Urothelium cell line (cell line): ENCODE measurements at regions not wholly inside any gene's neighbourhood (a gene's known extent, or its start where the extent isn't known, plus 50 kb on each side); places are given as distances from the start of the nearest gene placed in this dataset.
"Not testable (repeated sequence)": the region's sequence is repeated elsewhere in the genome, so short reads cannot be mapped to it uniquely, and the experiment has no call there.

Source experiments
- DNase-seq: peaks from one replicate; pipeline ENCODE4 v3.0.0; 2011; ENCODE audit warnings: low spot score, mixed read lengths
- FAIRE-seq: peaks from 2 replicates; lab custom pipeline; 2011; peaks lifted over from hg19 to GRCh38; lab: Jason Lieb, UNC

DNA sequence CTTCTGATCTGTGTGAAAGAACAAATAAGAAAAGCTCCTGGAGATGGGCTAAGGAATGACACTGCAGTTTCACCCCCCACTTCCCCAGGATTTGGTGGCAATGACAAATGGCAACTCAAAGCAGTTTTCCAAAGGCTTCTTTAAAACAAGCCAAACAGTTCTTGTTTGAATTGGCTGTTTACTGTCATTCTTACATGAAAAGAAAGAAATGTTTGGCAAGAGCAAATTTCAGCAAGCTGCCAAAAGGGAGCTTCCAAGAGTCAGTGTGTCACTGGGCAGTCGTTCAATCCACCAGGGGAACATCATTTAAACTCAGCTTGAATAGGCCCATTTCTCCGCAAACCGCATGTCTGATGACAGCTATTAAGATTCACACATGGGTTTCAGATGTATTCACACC is 119.0 kb upstream of the RHOBTB1 start:
- no peak for FAIRE-seq
- DNase-seq, result no peak

DNA sequence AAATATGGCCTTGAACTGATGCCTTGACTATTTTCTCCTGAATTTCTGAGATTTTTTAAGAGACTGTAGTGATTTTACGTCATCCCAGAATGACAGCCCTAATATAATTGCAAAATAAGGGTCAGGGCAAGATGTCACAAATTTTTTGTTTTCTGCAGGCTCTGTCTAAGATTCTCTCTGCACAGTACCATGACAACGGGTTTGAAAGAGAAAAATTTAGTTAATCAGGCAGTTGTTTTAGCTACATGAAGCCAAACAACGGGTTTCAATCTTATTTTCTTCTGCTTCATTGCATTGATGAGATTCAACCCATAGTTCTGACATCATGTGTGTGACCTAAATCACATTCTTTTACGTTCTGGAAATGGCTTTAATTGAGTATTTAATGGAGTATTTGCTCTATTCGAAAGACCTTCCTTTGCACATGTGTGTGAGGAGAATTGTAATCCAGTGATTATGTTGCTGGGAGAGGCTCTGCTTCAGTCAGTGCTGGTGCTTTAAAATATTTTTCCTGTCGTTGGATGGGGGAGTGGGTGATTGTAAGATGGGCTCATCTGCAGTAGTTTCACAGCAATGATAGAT is 118.0 kb upstream of the RHOBTB1 start:
- FAIRE-seq, result no peak
- DNase-seq, result no peak

DNA sequence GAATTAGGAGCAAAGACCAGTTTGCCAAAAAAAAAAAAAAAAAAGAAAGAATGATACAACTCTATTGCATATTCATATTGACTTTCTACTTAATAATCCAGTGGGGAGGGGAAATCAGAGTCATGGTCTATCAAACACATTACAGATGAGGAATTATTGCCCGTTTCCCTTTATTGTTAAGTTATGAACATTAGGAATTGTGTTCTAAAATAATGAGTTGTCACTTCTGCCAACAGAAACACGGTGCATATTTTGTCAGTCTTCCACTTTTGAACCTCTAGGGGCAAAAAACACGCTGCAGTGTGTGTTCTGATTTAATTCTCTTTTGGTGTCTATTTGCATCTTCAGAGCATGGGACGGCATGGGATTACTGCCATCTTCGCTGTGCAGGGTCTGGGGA is 115.7 kb upstream of the RHOBTB1 start:
- FAIRE-seq (no peak), DNase-seq (no peak)

DNA sequence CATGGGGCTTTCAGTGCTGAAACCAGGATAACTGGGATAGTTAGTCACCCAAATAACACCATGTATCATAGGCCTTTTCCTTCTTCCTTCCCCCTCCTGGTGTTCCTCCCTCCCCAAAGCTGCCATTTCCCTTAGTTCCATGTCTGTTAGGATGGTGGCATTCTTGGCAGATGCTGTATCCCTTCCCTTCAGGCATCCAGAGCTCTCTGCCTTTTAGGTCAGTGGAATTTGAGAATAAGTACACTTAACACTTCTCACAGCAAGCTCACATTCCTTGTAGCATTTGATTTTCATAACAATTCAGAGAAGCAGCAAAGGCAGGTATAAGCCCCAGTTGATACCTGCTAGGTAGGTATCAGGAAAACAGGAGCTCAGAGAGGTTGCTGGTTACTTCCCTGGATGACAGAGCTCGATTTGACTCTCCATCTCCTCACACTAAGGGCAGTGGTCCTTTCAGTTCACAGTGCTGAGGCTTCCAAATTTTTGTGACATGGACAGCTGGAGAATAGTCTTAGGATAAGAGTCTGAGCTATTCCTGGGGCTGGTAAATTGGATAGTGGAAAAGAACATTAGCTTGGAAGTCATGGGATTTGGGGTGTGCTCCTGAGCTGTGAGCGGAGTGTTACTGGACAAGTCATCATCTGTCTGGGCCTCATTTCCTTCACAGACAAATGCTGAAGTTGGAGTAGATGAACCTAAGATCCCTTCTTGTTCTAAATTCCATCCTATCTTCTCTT is 108.7 kb upstream of the RHOBTB1 start:
- DNase-seq, result no peak
- peak; percentile 63 for FAIRE-seq

DNA sequence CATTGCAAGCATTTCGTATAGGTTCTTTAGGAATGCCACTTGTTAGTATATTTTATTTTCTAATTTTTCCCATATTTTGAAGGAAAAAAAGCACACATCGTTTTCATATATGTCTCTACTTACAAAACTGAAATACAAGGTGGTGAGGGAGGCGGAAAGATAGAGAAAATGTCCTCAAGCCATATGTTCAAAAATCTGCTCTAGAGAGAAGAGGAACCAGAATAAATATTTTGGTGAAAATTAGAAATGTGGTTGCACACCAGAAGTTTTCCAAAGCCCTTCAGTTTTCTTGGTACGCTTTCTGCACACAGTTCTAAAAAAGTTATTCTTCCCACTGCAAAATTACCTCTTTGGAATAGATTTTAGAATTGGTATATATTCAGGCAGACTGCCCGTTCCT is 107.4 kb upstream of the RHOBTB1 start:
- DNase-seq (no peak), FAIRE-seq (no peak)

DNA sequence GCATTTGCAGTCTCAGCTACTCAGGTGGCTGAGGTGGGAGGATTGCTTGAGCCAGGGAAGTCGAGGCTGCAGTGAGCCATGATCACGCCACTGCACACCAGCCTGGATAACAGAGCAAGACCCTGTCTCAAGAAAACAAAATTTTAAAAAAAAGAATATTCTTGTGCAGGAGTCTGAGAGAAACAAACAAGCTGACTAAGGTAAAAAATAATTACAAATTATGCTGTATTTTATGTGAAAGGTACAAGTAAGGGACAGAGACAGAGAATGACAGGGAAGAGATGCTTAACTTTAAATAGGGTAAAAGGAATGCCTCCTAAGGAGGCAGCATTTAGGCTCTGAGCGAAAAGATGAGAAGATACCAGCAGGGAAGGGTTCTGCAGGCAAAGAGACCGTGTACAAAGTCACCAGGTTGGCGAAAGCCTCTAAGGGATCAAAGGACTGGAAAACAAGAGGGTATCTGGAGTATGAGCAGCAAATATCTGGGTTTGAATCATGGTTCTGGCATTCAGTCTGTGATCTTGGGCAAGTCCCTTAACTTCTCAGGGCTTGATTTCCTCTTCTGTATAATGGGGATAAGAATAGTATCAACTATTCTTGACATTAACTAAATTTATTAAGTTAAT is 106.2 kb upstream of the RHOBTB1 start:
- DNase-seq (no peak), FAIRE-seq (no peak)

DNA sequence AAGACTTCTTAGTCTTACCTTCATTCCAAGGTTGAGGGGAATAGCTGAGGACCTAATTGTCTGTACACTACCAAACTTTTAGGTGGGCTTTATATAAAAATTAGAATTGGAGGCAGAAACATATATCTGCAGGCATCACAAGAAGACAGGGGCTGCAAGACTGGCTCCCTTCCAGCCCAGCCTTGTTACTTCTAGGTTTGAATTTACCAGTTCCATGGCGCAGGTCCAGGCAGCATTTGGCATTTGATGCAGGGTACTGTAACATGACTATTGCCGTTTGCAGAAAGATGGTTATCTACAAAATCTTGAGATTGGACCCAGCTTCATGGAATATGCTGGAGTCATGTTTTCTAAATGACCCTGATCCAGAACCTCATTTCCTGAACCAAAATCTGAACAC is 105.4 kb upstream of the RHOBTB1 start:
- FAIRE-seq, result no peak
- no peak for DNase-seq

DNA sequence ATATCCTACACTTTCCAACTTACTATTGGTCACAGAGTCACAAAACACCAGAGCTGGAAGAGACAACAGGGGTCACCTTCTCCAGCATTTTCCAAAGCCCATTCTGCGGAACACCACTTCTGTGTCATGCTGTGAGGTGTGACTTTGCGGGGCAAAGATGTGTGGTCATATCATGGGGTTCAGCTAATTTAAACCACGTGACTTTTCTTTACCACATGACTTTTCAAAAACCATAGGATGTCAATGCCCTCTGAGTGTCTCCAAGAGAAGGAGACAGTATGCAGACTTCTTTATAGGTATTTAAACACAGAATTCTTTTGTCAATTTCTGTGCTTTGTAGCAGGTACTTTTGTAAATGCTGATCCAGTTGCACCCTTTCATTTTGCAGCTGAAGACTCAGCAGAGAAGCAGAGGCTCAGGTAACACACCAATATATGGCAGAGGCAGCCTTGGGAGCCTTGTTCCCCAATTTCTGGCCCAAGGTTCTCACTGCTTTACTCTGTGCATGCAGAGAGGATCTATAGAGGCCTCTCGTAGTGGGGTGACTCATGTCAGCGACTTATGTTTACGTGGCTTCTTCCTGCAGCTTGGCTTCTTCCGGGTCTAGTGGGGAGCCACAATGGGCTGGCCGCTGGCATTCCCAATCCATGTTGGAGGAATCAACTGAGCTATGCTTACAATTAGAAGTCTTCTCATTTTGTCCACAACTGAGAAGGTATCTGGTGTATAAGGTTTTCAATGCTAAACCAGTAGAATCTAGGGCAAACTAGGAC is 104.0 kb upstream of the RHOBTB1 start:
- DNase-seq (no peak), FAIRE-seq (peak; percentile 20)

DNA sequence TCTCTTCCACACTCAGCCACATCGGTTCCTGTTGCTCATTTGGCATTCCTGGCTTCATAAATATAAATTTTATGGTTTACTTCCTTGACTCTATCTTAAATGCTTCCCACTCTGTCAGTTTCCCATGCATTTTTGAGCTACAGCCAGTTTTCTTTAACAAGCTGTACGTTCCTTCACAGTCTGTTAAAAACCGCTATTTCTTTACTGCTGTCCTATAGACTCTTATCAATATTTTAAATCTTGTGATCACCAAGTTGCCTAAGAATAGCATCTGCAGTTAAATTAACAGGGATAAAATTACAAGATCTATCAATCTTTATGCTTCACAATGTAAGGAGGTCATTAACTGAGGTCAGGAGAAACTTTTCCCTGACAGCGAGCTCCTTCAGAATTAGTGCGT is 103.1 kb upstream of the RHOBTB1 start:
- FAIRE-seq, result no peak
- no peak for DNase-seq

DNA sequence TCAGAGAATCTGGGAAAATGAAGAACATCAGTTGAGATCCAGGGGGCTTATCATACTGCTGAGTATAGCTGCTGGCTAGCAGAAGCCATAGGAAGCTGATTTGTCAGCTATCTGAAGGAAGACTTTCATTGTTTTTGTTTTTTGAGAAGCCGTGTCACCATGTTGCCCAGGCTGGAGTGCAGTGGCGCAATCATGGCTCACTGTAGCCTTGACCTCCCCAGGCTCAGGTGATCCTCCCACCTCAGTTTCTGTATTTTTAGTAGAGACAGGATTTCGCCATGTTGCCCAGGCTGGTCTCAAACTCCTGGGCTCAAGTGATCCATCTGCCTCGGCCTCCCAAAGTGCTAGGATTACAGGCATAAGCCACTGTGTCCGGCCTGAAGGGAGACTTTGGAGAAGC is 101.5 kb upstream of the RHOBTB1 start:
- not testable (repeated sequence) for FAIRE-seq, DNase-seq

DNA sequence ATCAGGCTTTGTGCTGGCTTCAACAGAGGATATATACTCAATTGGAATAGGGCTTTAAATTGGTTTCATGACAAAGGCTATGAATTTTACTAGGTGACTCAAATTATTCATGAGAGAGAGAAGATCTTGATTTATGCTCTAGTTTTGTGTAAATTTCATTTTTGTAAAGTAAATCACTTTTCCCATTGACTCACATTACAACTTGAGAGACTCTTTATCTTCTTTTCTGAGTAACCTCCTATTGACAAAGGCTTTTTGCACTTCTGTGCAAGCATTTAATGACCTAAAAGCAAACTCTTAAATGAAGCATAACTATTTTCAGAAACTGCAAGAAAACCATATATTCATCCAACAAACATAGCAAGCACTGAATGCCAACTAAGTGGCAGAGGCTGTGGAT is 98.5 kb upstream of the RHOBTB1 start:
- DNase-seq, result no peak
- FAIRE-seq, result no peak

DNA sequence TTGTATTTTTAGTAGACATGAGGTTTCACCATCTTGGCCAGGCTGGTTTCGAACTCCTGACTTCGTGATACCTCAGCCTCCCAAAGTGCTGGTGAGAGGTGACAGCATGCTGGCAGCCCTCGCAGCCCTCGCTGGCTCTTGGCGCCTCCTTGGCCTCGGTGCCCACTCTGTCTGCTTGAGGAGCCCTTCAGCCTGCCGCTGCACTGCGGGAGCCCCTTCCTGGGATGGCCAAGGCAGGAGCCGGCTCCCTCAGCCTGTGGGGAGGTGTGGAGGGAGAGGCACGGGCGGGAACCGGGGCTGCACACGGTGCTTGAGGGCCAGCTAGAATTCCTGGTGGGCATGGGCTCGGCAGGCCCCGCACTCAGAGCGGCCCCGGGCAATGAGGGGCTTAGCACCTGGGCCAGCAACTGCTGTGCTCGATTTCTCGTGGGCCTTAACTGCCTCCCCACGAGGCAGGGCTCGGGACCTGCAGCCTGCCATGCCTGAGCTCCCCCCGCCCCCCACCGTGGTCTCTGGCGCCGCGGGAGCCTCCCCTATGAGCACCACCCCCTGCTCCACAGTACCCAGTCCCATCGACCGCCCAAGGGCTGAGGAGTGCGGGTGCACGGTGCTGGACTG is 96.5 kb upstream of the RHOBTB1 start:
- DNase-seq (no peak), FAIRE-seq (no peak)

DNA sequence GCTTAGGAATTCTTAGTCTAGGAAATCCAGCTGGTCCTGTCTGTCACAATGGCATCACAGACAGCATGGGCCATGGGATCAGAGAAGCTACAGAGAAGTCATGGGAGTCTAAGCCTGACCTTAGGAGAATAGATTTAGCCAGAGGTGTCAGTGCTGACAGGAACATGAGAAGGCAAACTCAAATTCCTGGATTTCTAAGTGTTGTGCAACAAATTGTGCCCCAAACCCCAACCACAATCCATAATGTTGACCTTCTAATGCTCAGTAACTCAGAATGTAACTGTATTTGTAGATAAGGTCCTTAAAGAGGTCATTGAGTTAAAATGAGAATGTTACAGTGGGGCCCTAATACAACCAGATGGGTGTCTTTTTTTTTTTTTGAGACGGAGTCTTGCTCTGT is 95.9 kb upstream of the RHOBTB1 start:
- DNase-seq (no peak), FAIRE-seq (no peak)

DNA sequence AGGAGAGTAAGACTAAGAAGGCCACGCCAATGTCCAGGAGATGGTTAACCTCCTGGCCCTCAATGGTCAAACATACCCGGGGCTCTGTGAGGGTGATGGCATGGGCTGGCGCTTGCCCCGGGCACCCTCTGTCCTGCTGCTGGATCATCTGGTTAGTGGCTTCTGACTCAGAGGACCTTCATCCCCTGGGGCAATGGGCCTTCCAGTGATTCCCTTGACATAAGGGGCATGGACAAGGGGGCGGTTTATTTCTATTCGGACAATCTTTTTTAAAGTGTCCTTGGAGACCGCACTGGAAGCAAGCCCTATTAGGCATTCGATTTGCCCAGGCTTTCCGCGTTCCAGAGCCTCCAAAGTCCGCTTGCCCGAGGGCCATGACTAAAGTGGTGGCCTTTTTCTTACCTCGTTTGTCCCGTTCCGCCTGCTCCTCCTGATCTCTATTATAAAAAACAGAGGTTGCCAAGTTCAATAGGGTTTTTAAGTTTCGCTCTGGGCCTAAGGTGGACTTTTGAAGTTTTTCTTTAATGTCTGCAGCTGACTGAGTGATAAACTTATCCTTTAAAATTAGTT is 93.4 kb upstream of the RHOBTB1 start:
- not testable (repeated sequence) for FAIRE-seq

DNA sequence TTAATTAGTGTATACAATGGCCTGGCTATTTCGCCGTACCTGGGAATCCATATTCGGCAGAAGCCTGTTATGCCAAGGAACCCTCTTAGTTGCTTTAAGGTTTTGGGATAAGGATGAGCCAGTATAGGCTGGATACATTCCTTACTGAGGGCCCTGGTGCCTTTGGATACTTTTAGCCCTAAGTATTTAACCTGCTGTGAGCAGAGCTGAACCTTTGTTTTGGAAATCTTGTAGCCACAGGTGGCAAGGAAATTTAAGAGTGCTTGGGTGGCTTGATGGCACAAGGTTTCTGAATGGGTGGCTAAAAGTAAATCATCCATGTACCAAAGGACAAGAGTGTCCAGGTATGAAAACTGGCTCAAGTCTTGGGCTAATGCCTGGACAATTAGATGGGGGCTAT is 92.2 kb upstream of the RHOBTB1 start:
- DNase-seq, FAIRE-seq: not testable (repeated sequence)

More for the DNA sequence above, 93.4 kb upstream of the RHOBTB1 start:
- DNase-seq, result not testable (repeated sequence)

DNA sequence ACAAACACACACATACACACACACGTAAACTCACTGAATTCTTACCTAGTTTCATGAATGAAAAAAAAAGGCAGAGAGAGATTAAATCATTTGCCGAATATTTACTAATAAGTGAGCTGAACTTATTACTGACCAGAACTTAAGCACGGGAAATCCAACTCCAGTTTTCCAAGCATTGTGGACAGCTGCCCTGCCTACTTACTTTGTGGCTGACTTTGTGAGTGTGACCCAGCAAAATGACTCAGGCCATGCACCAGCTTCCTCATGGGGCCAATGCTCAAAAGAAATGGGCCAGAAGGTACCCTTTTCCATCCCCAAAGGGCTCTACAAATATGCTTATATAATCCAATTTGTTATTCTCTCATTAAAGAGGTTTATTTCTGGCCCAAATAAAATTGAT is 87.4 kb upstream of the RHOBTB1 start:
- no peak for DNase-seq
- FAIRE-seq, result no peak

DNA sequence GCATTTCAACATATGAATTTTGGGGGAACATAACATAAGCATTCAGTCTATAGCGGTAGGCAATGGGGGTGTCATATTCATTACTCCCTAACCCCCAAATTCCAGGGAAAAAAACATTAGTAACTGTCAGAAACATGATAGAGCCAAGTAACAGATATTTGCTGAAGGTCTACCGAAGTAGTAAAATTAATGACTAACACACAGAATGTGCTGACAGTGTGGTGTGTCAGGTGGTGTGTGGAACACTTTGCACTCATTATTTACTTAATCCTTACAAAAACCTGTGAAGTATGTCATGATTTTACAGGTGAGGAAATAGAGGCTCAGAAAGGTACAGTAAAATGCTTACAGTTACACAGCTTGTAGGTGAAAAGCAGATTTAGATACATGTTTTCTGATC is 85.4 kb upstream of the RHOBTB1 start:
- FAIRE-seq (no peak), DNase-seq (peak; percentile 32)

DNA sequence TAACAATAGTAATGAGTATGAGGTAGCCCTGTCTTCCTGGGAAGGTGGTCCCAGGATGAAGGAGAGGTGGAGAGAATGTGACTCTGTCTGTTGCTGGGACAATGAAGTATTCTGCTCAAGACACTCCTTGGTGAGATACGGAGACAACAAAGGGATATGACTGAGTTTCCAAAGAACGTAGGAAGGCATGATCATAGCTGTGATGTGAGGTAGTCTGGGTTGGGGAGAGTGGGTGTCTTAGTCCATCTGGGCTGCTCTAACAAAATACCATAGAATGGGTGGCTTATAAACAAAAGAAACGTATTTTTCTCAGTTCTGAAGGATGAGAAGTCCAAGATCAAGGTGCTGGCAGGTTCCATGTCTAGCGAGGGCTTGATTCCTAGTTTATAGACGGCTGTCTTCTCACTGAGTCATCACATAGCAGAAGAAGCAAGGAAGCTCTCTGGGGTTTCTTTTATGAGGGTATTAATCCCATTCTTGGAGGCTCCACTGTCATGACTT is 84.9 kb upstream of the RHOBTB1 start:
- DNase-seq (peak; percentile 77), FAIRE-seq (peak; percentile 88)

DNA sequence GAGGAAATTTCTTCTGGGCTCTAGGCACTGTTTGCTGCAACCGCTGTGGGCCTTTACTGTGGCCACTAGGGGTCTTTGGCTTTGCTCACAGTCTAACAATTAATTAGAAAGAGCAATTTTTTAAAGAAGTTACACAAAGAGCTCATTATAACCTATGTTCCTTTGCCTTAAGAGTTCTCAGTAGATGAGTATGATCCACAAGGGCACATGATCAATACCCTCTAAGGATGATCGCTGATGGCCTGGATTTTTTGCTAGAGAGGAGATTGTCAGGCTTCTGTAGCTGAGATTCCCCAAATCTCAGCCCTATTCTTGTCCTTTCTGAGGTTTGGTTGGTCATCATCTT is 80.8 kb upstream of the RHOBTB1 start:
- no peak for DNase-seq

DNA sequence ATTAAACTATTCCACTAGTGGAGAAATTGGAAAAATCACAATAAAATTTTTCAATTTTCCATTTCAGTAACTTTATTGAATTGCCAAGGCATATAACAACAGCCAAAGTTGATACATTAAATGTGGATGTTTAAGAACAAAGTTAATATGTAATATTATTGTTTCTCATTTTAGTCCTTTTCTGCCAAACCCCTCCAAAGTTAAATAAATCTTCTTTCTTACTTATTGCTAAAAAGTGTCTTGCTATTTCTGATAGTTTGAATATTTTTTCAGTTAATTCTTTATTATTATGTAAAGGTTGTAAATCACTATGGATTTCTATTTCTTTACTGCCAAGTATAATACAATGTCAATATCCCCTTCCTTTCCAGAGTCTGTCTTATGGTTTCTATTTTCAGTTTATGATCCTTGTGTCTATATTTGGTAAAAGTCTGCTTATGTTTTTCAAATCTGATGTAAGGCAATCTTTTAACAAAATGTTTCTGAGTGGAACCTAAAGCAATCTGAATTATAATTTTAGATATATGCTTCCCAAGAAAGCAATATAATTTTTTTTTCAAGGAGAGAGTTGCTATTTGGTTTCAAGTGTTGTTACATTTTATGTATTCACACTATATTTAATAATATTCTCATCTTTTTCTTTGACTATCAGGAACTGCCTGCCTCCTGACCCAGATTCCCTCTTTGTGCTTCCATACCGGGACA is 80.3 kb upstream of the RHOBTB1 start:
- FAIRE-seq (no peak), DNase-seq (no peak)

More for the DNA sequence above, 80.8 kb upstream of the RHOBTB1 start:
- FAIRE-seq, result no peak
